Heart right ventricle (tissue), 16 donors: ENCODE measurements at regions not wholly inside any gene's neighbourhood (a gene's known extent, or its start where the extent isn't known, plus 50 kb on each side); places are given as distances from the start of the nearest gene placed in this dataset.

ENCODE experiments used
- ATAC-seq, 8 donors: fragments of 200-7000 bp; cut with Tn5 transposase; one replicate each; pipeline ENCODE4 v1.9.1; 2020; ENCODE audit warnings: mild to moderate bottlenecking in 8 of 8, moderate library complexity in 8 of 8, moderate number of reproducible peaks in 1 of 8
- DNase-seq, 2 donors: peaks; one replicate each; pipeline ENCODE4 v3.0.0-alpha.2; 2020
- H3K27ac ChIP-seq, 10 donors: fragments of 200-600 bp; sonication (generic) in 2 of 10; one replicate each; pipeline versions ENCODE4 v1.5.0 to v1.8.0; 2020 to 2022; ENCODE audit warnings: mild to moderate bottlenecking in 3 of 10
- H3K27me3 ChIP-seq, 7 donors: fragments of 200-600 bp; one replicate each; pipeline ENCODE4 v1.8.0; 2021 to 2022; ENCODE audit warnings: mild to moderate bottlenecking in 2 of 7
- H3K36me3 ChIP-seq, 9 donors: fragments of 200-600 bp; sonication (generic) in 1 of 9; one replicate each; pipeline versions ENCODE4 v1.5.0 to v1.8.0; 2020 to 2022; ENCODE audit warnings: mild to moderate bottlenecking in 2 of 9
- H3K4me1 ChIP-seq, 9 donors: fragments of 200-600 bp; sonication (generic) in 1 of 9; one replicate each; pipeline versions ENCODE4 v1.5.0 to v1.8.0; 2020 to 2022; ENCODE audit warnings: mild to moderate bottlenecking in 4 of 9
- H3K4me3 ChIP-seq, 10 donors: fragments of 200-600 bp; sonication (generic) in 2 of 10; one replicate each; pipeline versions ENCODE4 v1.5.0 to v1.8.0; 2020 to 2022; ENCODE audit warnings: mild to moderate bottlenecking in 7 of 10, moderate library complexity in 2 of 10
- H3K9me3 ChIP-seq, 11 donors: fragments of 200-600 bp in 10 of 11; sonication (generic) in 2 of 11; one replicate each; pipeline versions ENCODE4 v1.5.0 to v1.8.0; 2013 to 2022; ENCODE audit warnings: mild to moderate bottlenecking in 2 of 11, control low read depth in 1 of 11, moderate library complexity in 1 of 11
- WGBS, 2 donors: extraction: QIAGEN DNeasy Blood & Tissue Kit; methylation state at CpG; one replicate each; pipeline ENCODE4 v1.1.7; 2013; ENCODE audit warnings: inconsistent platforms in 1 of 2; 5-methylcytosine and 5-hydroxymethylcytosine counted together
- intact Hi-C, 10 donors: fragments of 100-400 bp; cut with DNase I; formaldehyde crosslinking; loops; one replicate each; pipeline versions ENCODE4 v1.11.1 to v1.14.2; 2022
- TF ChIP-seq, protein P1 (sequence below), 9 donors: fragments of 200-600 bp; sonication (generic) in 2 of 9; IDR thresholded peaks; one replicate each; pipeline versions ENCODE4 v1.5.0 to v1.8.0; 2021 to 2022; ENCODE audit warnings: antibody characterized with exemption in 9 of 9, mild to moderate bottlenecking in 5 of 9, moderate library complexity in 1 of 9
- donor health status: Arrhythmogenic right ventricular cardiomyopathy.
- donor health status: ischemic (EF 13 %, LVEDD 7.1; RV severe dilation, severe dysfunction).
- donor health status: healthy with polysubstance abuse.
- donor health status: DM: no; HTN: yes; CAD: no.
- donor health status: DM: no; HTN: no; CAD: no.
- donor health status: ischemic (EF 25% LVEDD 6.9; RV normal size, moderate dysfunction).
- donor health status: ischemic (EF 25% LVEDD 5.7; RV mildly dilated, moderate dysfunction).
- donor health status: healthy.
- donor health status: DM: yes; HTN: yes; CAD: no.
- donor health status: Ischemic cardiomyopathy.
- donor health status: ischemic (EF 35%, LVEDD 5.7; RV mildly dilated, moderate dysfunction).
- donor health status: nonischemic (EF 11% LVEDD 7.7; RV severe dilation, severe dysfunction).
- donor health status: DM: yes; HTN: yes; CAD: no.
- donor health status: PGD.
- donor health status: ischemic (EF 29% LVEDD 5.4; RV normal size, mild dysfunction).
- donor health status: nonischemic (EF 23%, LVEDD 6.1; RV moderate dilation, normal function).

DNA sequence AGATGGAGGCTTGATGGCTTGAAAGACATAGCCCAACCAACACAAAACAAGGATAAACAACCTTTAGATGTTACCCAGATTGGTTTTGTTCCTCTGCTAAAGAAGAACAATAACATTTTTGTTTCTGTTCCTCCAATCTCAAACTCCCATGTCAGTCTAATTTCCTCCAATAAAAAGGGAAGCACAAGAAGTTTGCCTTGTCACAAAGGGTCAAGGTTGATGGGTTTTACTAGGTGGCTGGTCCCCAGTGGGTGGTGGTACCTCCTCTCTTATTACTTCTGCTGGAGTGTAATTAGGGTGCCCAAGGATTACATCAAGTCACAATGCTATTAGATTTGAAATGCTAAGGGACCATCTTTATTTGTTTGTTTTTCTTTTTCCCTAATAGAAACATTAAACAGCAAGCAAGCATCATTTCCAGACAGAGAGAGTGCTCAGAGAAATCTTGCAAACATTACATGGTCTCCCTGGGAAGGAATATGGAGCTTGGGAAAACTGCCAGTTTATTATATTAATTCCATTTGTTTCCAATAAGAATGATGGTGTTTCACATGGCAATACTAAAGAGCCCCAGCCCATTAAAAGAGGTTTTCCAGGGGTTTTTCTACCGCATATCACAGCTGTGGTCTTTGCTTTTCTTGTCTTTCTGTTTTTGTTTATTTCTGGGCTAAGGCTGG lies 78.3 kb upstream of the AOAH start:
- Histone ChIP-seq H3K9me3 (no peaks in the 10 kb centered on the region), H3K36me3 (no peaks in the 10 kb centered on the region), H3K27me3 (no peaks in the 10 kb centered on the region), H3K4me3 (no peak overlapping the region), H3K4me1 (no peaks in the 10 kb centered on the region), H3K27ac (no peak overlapping the region)
- ATAC-seq (no peak), DNase-seq (no peak)
- TF ChIP-seq, protein P1, sequence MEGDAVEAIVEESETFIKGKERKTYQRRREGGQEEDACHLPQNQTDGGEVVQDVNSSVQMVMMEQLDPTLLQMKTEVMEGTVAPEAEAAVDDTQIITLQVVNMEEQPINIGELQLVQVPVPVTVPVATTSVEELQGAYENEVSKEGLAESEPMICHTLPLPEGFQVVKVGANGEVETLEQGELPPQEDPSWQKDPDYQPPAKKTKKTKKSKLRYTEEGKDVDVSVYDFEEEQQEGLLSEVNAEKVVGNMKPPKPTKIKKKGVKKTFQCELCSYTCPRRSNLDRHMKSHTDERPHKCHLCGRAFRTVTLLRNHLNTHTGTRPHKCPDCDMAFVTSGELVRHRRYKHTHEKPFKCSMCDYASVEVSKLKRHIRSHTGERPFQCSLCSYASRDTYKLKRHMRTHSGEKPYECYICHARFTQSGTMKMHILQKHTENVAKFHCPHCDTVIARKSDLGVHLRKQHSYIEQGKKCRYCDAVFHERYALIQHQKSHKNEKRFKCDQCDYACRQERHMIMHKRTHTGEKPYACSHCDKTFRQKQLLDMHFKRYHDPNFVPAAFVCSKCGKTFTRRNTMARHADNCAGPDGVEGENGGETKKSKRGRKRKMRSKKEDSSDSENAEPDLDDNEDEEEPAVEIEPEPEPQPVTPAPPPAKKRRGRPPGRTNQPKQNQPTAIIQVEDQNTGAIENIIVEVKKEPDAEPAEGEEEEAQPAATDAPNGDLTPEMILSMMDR (IDR thresholded peaks at IDR 0.05) = no peak
- WGBS, 2 donors = 78 to 84% methylated on average over 1 of the region's 1 CpG
- intact Hi-C loops = no loop called here

DNA sequence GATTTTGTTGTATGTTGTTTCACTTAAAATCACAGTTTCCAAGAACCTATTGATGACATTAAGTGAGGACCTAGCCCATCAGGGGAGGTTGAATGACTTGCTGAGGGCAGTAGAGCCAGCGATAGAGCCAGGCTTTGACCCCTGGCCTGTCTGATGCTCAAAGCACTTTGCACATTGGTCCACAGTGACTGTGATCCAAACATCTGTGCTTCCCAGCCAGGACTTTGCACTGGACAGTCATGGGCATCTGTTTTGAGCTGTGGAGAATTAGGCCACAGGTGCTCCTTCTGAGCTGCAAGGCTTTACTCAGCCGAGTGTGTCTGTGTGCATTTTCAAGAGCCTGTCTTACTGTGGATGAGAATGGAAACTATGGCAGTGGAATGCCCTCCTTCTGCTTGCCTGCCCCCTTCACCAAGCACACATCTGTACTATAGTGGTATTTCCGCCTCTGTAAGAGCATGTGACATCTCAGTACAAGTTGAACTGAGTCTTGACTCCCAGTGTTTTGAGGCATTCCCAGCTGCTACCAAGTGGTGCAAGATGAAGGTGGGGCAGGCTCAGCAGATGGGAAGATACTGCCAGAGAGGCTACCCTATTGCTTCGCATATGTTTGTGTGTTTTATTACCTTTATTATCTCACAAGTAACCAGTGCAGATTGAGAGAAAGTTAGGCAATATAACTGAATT lies 72.7 kb upstream of the AOAH start:
- H3K36me3 ChIP-seq = no peaks in the 10 kb centered on the region

DNA sequence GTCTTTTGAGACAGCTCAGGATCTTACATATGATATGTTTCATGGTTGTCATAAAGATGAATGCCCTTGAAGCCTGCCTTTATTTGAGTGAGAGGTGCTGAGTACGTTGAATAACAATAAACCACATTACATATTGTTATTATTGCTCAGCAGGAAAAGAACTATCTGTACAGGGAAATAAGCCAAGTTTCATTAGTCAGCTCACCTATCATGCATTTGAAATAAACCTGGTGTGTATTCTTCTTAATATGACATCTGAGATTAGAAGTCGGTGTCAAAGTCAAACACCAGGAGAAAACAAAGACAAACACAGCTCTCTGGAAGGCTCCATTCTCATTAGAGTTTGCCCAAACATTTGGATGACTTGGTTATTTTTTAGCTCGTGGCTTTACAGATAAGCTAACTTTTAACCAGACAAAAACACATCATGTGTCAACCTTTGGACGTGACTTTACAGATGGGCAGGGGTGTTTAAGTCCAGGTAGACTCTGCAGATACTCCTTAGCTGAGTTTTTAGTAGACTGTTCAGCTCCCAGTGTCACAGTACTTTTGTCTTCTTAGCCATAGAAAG lies 71.2 kb upstream of the AOAH start:
- DNase-seq (no peak), ATAC-seq (no peak)
- Histone ChIP-seq H3K27me3 (no peaks in the 10 kb centered on the region), H3K36me3 (no peaks in the 10 kb centered on the region), H3K27ac (no peak overlapping the region), H3K9me3 (no peaks in the 10 kb centered on the region), H3K4me1 (peaks cover 0 to 9% (median 0%) of the 10 kb centered on the region in 9 donors), H3K4me3 (no peak overlapping the region)
- intact Hi-C loops = no loop called here
- 42 to 44% methylated on average over 4 of the region's 4 CpGs for whole genome bisulfite sequencing, 2 donors
- TF ChIP-seq, protein P1 (IDR thresholded peaks at IDR 0.05) = no peak

More for the DNA sequence above, 72.7 kb upstream of the AOAH start:
- ATAC-seq (no peak), DNase-seq (no peak)
- TF ChIP-seq, protein P1 (IDR thresholded peaks at IDR 0.05) = no peak
- intact Hi-C loops = no loop called here
- Histone ChIP-seq H3K27me3 (no peaks in the 10 kb centered on the region), H3K27ac (no peak overlapping the region), H3K4me3 (no peak overlapping the region), H3K9me3 (no peaks in the 10 kb centered on the region), H3K4me1 (peaks cover 0 to 9% (median 0%) of the 10 kb centered on the region in 9 donors)
- WGBS, 2 donors = 83 to 85% methylated on average over 4 of the region's 4 CpGs

DNA sequence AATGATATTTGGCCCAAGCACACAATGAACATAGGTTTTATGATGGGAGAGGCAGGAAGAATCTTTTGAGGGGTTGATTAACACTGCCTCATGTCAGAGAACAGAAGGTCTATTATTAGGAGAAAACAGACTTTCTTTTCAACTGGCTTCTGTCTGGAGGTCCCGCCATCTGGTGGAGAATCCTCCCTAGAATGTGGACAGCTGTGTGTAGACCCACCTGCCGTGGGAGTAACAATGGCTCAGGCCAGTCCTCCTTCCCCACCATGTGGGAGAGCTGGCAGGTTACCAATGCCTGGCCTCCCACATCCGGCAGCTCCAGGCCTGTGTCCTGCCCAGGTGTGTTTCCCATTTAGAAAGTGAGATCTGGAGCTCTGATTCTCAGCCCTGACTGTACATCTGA lies 70.4 kb upstream of the AOAH start:
- 50 to 57% methylated on average over 3 of the region's 3 CpGs for WGBS, 2 donors
- TF ChIP-seq, protein P1 (IDR thresholded peaks at IDR 0.05) = peak in 1 of 9 donors; percentile 22
- no peak overlapping the region for H3K4me3 ChIP-seq
- H3K4me1 ChIP-seq = peaks cover 0 to 9% (median 0%) of the 10 kb centered on the region in 9 donors
- H3K27ac ChIP-seq = no peak overlapping the region
- intact Hi-C loops = no loop called here
- ATAC-seq (peak in 3 of 8 donors; percentile 28 to 50 (median 44)), DNase-seq (no peak)
- H3K27me3 ChIP-seq = no peaks in the 10 kb centered on the region
- H3K9me3 ChIP-seq = no peaks in the 10 kb centered on the region
- H3K36me3 ChIP-seq = no peaks in the 10 kb centered on the region
